HepG2 (cell line): ENCODE measurements at regions not wholly inside any gene's neighbourhood (a gene's known extent, or its start where the extent isn't known, plus 50 kb on each side); places are given as distances from the start of the nearest gene placed in this dataset.

Experiments
- IRF1 ChIP-seq: sonication (generic); formaldehyde crosslinking; IDR thresholded peaks from 2 replicates; pipeline ENCODE4 v1.4.0; 2020; ENCODE audit warnings: low read depth, mild to moderate bottlenecking, missing genetic modification reagents
- PBX3 ChIP-seq: sonication (generic); formaldehyde crosslinking; IDR thresholded peaks from 2 replicates; pipeline ENCODE4 v1.8.1; 2023; ENCODE audit warnings: missing genetic modification reagents, inconsistent platforms, borderline replicate concordance
- POLR2AphosphoS5 ChIP-seq: IDR thresholded peaks from 2 replicates; pipeline ENCODE4 v1.6.1; 2012; ENCODE audit warnings: low read depth, low read length

DNA sequence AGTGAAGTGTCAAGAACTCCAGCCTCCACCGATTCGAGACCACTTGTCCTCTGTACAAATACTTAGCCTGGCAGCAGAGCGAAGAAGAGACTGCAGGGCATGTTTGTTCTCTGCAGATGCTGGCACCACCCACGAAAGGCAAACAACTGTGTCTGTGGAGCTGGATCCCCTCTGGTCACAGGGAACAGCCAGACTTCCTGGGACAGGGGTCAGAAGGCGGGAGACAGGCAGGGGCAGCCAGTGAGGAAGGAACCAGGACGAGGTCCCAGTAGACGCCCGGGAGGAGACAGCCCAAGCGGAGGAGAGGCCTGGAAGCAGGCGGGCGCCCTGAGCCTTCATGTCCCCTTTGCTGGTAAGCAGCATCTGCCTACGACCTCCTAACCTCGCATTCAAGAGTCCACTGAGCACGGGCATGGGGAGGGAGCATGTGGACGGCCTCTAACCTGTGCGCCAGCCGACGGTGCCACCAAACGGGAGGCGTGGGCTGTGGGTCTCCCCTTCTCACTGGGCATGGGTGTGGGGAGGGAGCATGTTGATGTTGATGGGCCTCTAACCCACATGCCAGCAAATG, 265.5 kb downstream of the DLL1 start:
- TF ChIP-seq PBX3 (CRISPR knock-in tag) (no peak), POLR2AphosphoS5 (no peak), IRF1 (no peak)
